Gastroesophageal sphincter (tissue), 4 donors: ENCODE measurements at regions not wholly inside any gene's neighbourhood (a gene's known extent, or its start where the extent isn't known, plus 50 kb on each side); places are given as distances from the start of the nearest gene placed in this dataset.

Source experiments
- ATAC-seq: fragments of 150-250 bp; one replicate; pipeline ENCODE4 v1.9.1; 2016; ENCODE audit warnings: mild to moderate bottlenecking, moderate library complexity
- H3K27ac ChIP-seq, 4 donors: fragments of 200-600 bp; sonication (generic) in 3 of 4; 1 replicate in 3 of 4; 2 replicates in 1 of 4; pipeline ENCODE4 v1.5.1; 2016 to 2019
- H3K27me3 ChIP-seq: fragments of 200-600 bp; sonication (generic); one replicate; pipeline ENCODE4 v1.5.1; 2019
- H3K36me3 ChIP-seq, 2 donors: fragments of 200-600 bp; sonication (generic); one replicate each; pipeline ENCODE4 v1.5.1; 2019; ENCODE audit warnings: control low read depth in 1 of 2
- H3K4me1 ChIP-seq, 3 donors: fragments of 200-600 bp; sonication (generic); 1 replicate in 2 of 3; 2 replicates in 1 of 3; pipeline ENCODE4 v1.5.1; 2016 to 2019; ENCODE audit warnings: control low read depth in 2 of 3
- H3K4me3 ChIP-seq, 2 donors: fragments of 200-600 bp; sonication (generic); one replicate each; pipeline ENCODE4 v1.5.1; 2019; ENCODE audit warnings: mild to moderate bottlenecking in 1 of 2, moderate library complexity in 1 of 2
- H3K9me3 ChIP-seq, 3 donors: fragments of 200-600 bp; sonication (generic); one replicate each; pipeline ENCODE4 v1.5.1; 2017 to 2019; ENCODE audit warnings: control low read depth in 2 of 3
- CTCF ChIP-seq, 4 experiments: fragments of 200-600 bp in 2 of 4; fragments of 450-650 bp in 2 of 4; sonication (generic) in 1 of 4; IDR thresholded peaks; one replicate each; pipeline ENCODE4 v1.5.1; 2017 to 2019; ENCODE audit warnings: antibody characterized with exemption in 4 of 4, mild to moderate bottlenecking in 2 of 4, moderate library complexity in 2 of 4
- EP300 ChIP-seq: sonication (generic); formaldehyde crosslinking; IDR thresholded peaks from one replicate; pipeline ENCODE4 v1.6.1; 2017; ENCODE audit warnings: antibody characterized with exemption, mild to moderate bottlenecking
- POLR2A ChIP-seq, 2 donors: fragments of 450-650 bp; IDR thresholded peaks; one replicate each; pipeline ENCODE4 v1.6.1; 2017; ENCODE audit warnings: antibody characterized with exemption in 2 of 2, mild to moderate bottlenecking in 2 of 2, moderate library complexity in 1 of 2
- POLR2AphosphoS5 ChIP-seq: sonication (generic); formaldehyde crosslinking; IDR thresholded peaks from one replicate; pipeline ENCODE4 v1.6.1; 2017; ENCODE audit warnings: antibody characterized with exemption
- WGBS, 2 donors: methylation state at CpG; one replicate each; pipeline ENCODE4 v1.1.5; 2018; ENCODE audit warnings: low coverage in 1 of 2; 5-methylcytosine and 5-hydroxymethylcytosine counted together

GRCh38 chr5:98104454-98105188 is 668.8 kb upstream of the RGMB start:
- H3K4me3 ChIP-seq = no peak overlapping the region
- ATAC-seq = no peak
- H3K27ac ChIP-seq = no peak overlapping the region
- no peaks in the 10 kb centered on the region for H3K27me3 ChIP-seq
- WGBS, 2 donors = 48 to 67% methylated on average over 3 of the region's 3 CpGs
- H3K4me1 ChIP-seq = no peaks in the 10 kb centered on the region
- no peak for TF ChIP-seq EP300
- no peak for TF ChIP-seq POLR2A (IDR thresholded peaks at IDR 0.05)
- TF ChIP-seq POLR2AphosphoS5 = no peak
- TF ChIP-seq CTCF (IDR thresholded peaks at IDR 0.05) = no peak
- no peaks in the 10 kb centered on the region for H3K9me3 ChIP-seq
- no peaks in the 10 kb centered on the region for H3K36me3 ChIP-seq

- ATAC-seq = no peak
Measured at GRCh38 chr5:98105681-98106080, 667.8 kb upstream of the RGMB start.

GRCh38 chr5:98106116-98107031 is 667.1 kb upstream of the RGMB start:
- Histone ChIP-seq H3K27me3 (no peaks in the 10 kb centered on the region), H3K9me3 (no peaks in the 10 kb centered on the region), H3K4me1 (no peaks in the 10 kb centered on the region), H3K36me3 (no peaks in the 10 kb centered on the region), H3K4me3 (no peak overlapping the region), H3K27ac (no peak overlapping the region)
- no peak for ATAC-seq
- 59 to 77% methylated on average over 2 to 4 of the region's 4 CpGs for WGBS, 2 donors
- TF ChIP-seq CTCF (IDR thresholded peaks at IDR 0.05) (no peak), EP300 (no peak), POLR2A (IDR thresholded peaks at IDR 0.05) (no peak), POLR2AphosphoS5 (no peak)

More at GRCh38 chr5:98105681-98106080, 667.8 kb upstream of the RGMB start:
- no peaks in the 10 kb centered on the region for H3K4me1 ChIP-seq
- no peak overlapping the region for H3K4me3 ChIP-seq
- TF ChIP-seq CTCF (IDR thresholded peaks at IDR 0.05) (no peak), POLR2A (IDR thresholded peaks at IDR 0.05) (no peak), POLR2AphosphoS5 (no peak), EP300 (no peak)
- no peaks in the 10 kb centered on the region for H3K9me3 ChIP-seq
- no peak overlapping the region for H3K27ac ChIP-seq
- WGBS, 2 donors = 48 to 80% methylated on average over 3 to 6 of the region's 6 CpGs
- H3K27me3 ChIP-seq = no peaks in the 10 kb centered on the region
- no peaks in the 10 kb centered on the region for H3K36me3 ChIP-seq

GRCh38 chr5:98108497-98108896 is 665.0 kb upstream of the RGMB start:
- no peak for TF ChIP-seq EP300
- no peak for TF ChIP-seq POLR2AphosphoS5
- no peak for TF ChIP-seq POLR2A (IDR thresholded peaks at IDR 0.05)
- TF ChIP-seq CTCF (IDR thresholded peaks at IDR 0.05) = no peak
- Histone ChIP-seq H3K4me3 (no peak overlapping the region), H3K9me3 (peaks cover 0 to 7% (median 0%) of the 10 kb centered on the region in 3 donors), H3K4me1 (no peaks in the 10 kb centered on the region), H3K36me3 (no peaks in the 10 kb centered on the region), H3K27ac (no peak overlapping the region), H3K27me3 (no peaks in the 10 kb centered on the region)
- WGBS, 2 donors = 63 to 82% methylated on average over 1 of the region's 1 CpG
- no peak for ATAC-seq
